Left lobe of liver (tissue), 2 donors: ENCODE measurements at regions not wholly inside any gene's neighbourhood (a gene's known extent, or its start where the extent isn't known, plus 50 kb on each side); places are given as distances from the start of the nearest gene placed in this dataset.

Source experiments
- ATAC-seq: fragments of 200-7000 bp; cut with Tn5 transposase; one replicate; pipeline ENCODE4 v1.9.1; 2020; ENCODE audit warnings: mild to moderate bottlenecking, moderate library complexity
- DNase-seq: peaks from one replicate; pipeline ENCODE4 v3.0.0-alpha.2; 2020; ENCODE audit warnings: low spot score
- donor health status: DM: no; HTN: no; CAD: no; lungs with moderate emphysema.
- donor health status: DM: no; HTN: yes; CAD: no.

GRCh38 chr9:129351058-129351641 is 173.1 kb upstream of the IER5L start:
- DNase-seq: no peak
- no peak for ATAC-seq

GRCh38 chr9:129350143-129350935 is 172.3 kb upstream of the IER5L start:
- DNase-seq (no peak), ATAC-seq (no peak)

GRCh38 chr9:129349665-129349947 is 171.5 kb upstream of the IER5L start:
- ATAC-seq (no peak), DNase-seq (no peak)

GRCh38 chr9:129348890-129349664 is 171.0 kb upstream of the IER5L start:
- no peak for DNase-seq

GRCh38 chr9:129347316-129348120 is 169.5 kb upstream of the IER5L start:
- DNase-seq (no peak), ATAC-seq (no peak)

More at GRCh38 chr9:129348890-129349664, 171.0 kb upstream of the IER5L start:
- ATAC-seq: no peak

- DNase-seq: no peak
- no peak for ATAC-seq
Measured at GRCh38 chr9:129346046-129346445, 168.0 kb upstream of the IER5L start.

- DNase-seq (no peak), ATAC-seq (no peak)
Measured at GRCh38 chr9:129344641-129345495, 166.8 kb upstream of the IER5L start.

GRCh38 chr9:129343424-129344375 is 165.6 kb upstream of the IER5L start:
- ATAC-seq (peak; percentile 84), DNase-seq (peak; percentile 87)

- no peak for DNase-seq
- ATAC-seq: no peak
Measured at GRCh38 chr9:129342591-129343423, 164.7 kb upstream of the IER5L start.

- no peak for ATAC-seq
- DNase-seq: no peak
Measured at GRCh38 chr9:129341987-129342348, 163.9 kb upstream of the IER5L start.

GRCh38 chr9:129341171-129341986 is 163.3 kb upstream of the IER5L start:
- ATAC-seq (no peak), DNase-seq (no peak)

- ATAC-seq: no peak
- no peak for DNase-seq
Measured at GRCh38 chr9:129340427-129341170, 162.5 kb upstream of the IER5L start.

- ATAC-seq: no peak
- DNase-seq: no peak
Measured at GRCh38 chr9:129339539-129340157, 161.6 kb upstream of the IER5L start.

GRCh38 chr9:129338724-129339430 is 160.8 kb upstream of the IER5L start:
- DNase-seq (no peak), ATAC-seq (no peak)

- no peak for DNase-seq
Measured at GRCh38 chr9:129337336-129338140, 159.5 kb upstream of the IER5L start.

More at GRCh38 chr9:129337336-129338140, 159.5 kb upstream of the IER5L start:
- no peak for ATAC-seq
